ENCODE measurements at regions not wholly inside any gene's neighbourhood (a gene's known extent, or its start where the extent isn't known, plus 50 kb on each side); places are given as distances from the start of the nearest gene placed in this dataset.
"Not testable (repeated sequence)": the region's sequence is repeated elsewhere in the genome, so short reads cannot be mapped to it uniquely, and the experiment has no call there.

GRCh38 chr15:28459279-28459678 is 73.5 kb downstream of the GOLGA8G start:
- no peaks in the 10 kb centered on the region for H3K36me3 ChIP-seq
- H3K27me3 ChIP-seq = peaks cover 0 to 34% (median 0%) of the 10 kb centered on the region in 4 donors
- no peak for DNase-seq
- no peak overlapping the region for H3K27ac ChIP-seq
- TF ChIP-seq, protein P1, sequence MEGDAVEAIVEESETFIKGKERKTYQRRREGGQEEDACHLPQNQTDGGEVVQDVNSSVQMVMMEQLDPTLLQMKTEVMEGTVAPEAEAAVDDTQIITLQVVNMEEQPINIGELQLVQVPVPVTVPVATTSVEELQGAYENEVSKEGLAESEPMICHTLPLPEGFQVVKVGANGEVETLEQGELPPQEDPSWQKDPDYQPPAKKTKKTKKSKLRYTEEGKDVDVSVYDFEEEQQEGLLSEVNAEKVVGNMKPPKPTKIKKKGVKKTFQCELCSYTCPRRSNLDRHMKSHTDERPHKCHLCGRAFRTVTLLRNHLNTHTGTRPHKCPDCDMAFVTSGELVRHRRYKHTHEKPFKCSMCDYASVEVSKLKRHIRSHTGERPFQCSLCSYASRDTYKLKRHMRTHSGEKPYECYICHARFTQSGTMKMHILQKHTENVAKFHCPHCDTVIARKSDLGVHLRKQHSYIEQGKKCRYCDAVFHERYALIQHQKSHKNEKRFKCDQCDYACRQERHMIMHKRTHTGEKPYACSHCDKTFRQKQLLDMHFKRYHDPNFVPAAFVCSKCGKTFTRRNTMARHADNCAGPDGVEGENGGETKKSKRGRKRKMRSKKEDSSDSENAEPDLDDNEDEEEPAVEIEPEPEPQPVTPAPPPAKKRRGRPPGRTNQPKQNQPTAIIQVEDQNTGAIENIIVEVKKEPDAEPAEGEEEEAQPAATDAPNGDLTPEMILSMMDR (IDR thresholded peaks at IDR 0.05) = no peak
- TF ChIP-seq POLR2A (IDR thresholded peaks at IDR 0.05) = no peak
- peaks cover 0 to 6% (median 0%) of the 10 kb centered on the region in 3 donors for H3K4me1 ChIP-seq
- H3K9me3 ChIP-seq = no peaks in the 10 kb centered on the region
- WGBS, 2 donors = 55 to 69% methylated on average over 1 of the region's 1 CpG
- H3K4me3 ChIP-seq = no peak overlapping the region
- intact Hi-C loops (cut with DNase I) = no loop called here

- peaks cover 0 to 37% (median 0%) of the 10 kb centered on the region in 4 donors for H3K27me3 ChIP-seq
- H3K4me3 ChIP-seq; H3K9me3 ChIP-seq; H3K36me3 ChIP-seq; H3K4me1 ChIP-seq; intact Hi-C loops (cut with DNase I); H3K27ac ChIP-seq; DNase-seq: not testable (repeated sequence)
- WGBS, 2 donors = 79 to 89% methylated on average over 18 to 19 of the region's 32 CpGs
These were observed 75.3 kb downstream of the GOLGA8G start for GRCh38 chr15:28457396-28457932.

- intact Hi-C loops (cut with DNase I) = no loop called here
- no peak for DNase-seq
- TF ChIP-seq, protein P1 (IDR thresholded peaks at IDR 0.05) = no peak
- TF ChIP-seq POLR2A (IDR thresholded peaks at IDR 0.05) = no peak
- 83 to 85% methylated on average over 5 to 9 of the region's 30 CpGs for WGBS, 2 donors
- Histone ChIP-seq H3K36me3 (no peaks in the 10 kb centered on the region), H3K9me3 (no peaks in the 10 kb centered on the region), H3K4me3 (no peak overlapping the region), H3K27ac (no peak overlapping the region), H3K4me1 (peaks cover 0 to 6% (median 0%) of the 10 kb centered on the region in 3 donors), H3K27me3 (peaks cover 0 to 37% (median 0%) of the 10 kb centered on the region in 4 donors)
These were observed 76.0 kb downstream of the GOLGA8G start for GRCh38 chr15:28456476-28457395.

DNA sequence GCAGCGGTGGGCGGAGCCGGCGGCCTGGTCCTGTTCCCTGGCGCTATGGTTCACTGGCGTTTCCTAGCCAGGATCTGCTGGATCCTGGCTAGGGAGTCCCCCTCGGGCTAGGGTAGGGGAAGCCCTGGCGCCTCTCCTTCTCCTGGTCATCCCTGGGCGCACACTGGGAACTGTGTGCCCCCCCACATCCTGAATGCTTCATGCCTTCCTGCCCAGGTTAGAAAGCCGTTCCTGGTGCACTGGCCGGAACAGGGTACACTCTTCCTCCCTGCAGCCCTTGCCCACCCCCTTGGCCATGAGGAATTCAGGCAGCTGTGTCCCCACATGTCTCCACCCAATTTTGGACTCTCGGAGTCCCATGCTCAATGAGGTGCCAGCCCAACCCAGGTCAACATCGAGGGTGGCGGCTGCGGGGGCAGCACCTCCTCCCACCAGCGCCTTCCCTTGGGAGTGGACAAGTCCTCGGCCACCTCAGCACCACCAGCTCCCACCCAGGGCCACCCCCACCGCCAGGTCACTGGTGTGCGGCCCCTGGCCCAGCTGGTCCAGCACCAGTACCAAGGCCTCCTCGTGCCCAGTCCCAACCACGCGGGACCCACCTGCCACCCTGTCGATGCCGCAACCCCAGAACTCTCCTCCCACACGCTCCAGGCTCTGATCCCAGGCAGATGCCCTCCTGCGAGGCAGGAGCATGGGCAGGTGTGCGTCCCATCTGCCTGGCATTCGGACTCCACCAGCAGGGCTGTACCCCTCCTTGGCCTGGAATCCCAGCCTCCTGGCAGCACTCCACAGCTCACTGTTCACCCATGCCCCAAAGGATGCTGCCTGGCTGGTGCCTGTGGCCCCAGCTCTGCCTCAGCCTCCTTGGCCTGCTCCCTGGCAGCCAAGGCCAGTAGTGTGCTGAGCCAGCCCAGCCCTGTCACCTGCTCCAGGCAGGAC is 77.0 kb downstream of the GOLGA8G start:
- H3K4me1 ChIP-seq; H3K36me3 ChIP-seq; intact Hi-C loops (cut with DNase I); DNase-seq; H3K4me3 ChIP-seq; H3K27ac ChIP-seq; H3K9me3 ChIP-seq: not testable (repeated sequence)
- peaks cover 0 to 37% (median 0%) of the 10 kb centered on the region in 4 donors for H3K27me3 ChIP-seq
- 86 to 95% methylated on average over 14 to 17 of the region's 28 CpGs for WGBS, 2 donors

GRCh38 chr15:28454751-28455220 is 76.3 kb downstream of the GOLGA8F start:
- H3K27ac ChIP-seq; H3K36me3 ChIP-seq; H3K9me3 ChIP-seq; H3K4me1 ChIP-seq; intact Hi-C loops (cut with DNase I); DNase-seq: not testable (repeated sequence)
- H3K27me3 ChIP-seq = peaks cover 0 to 37% (median 0%) of the 10 kb centered on the region in 4 donors
- no CpG with 5 or more reads among the region's 43 CpGs for WGBS, 2 donors
- peak overlapping the region in 2 of 4 donors; percentile 29 to 40 for H3K4me3 ChIP-seq
